ENCODE measurements at regions not wholly inside any gene's neighbourhood (a gene's known extent, or its start where the extent isn't known, plus 50 kb on each side); places are given as distances from the start of the nearest gene placed in this dataset.

DNA sequence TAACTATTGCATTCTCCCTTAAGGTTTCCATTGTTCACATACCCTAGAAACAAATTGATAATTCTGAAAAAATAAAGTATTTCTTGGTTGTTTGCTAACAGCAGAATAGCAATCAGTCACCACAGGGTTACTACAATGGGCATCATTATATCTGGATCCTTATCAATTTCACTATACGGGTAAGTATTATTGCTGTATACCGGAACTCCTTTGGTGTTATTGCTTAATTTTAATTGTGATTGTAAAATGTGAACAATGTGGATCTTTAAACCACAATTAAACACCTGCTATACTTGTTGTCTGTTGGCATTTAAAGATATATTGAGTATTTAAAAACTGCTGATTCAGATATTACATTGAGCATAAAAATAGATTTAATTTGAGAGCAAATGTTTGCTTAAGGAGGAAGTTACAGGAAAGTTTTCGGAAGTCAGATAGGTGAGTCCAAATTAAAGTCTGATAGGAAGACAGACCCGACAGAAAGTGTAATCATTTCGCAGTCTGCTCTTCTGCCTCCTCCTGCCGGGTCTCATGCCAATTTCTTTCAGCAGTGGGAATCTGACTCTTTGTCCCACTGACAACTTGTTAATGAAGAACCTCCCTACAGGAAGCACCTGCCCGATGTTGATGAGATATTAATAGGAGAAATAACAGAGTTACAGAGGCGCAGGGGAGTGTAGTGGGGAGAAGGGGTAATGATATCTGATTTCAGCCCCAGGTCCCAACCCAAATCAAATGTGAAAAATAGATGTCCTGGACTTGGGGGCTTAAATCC, 169.7 kb upstream of the TBC1D5 start (continued):
- TF ChIP-seq FOSL1 (IDR thresholded peaks at IDR 0.05; ENCODE audit: insufficient read depth, low read depth, low read length): no peak
- no peak for TF ChIP-seq POLR2A (IDR thresholded peaks at IDR 0.05; ENCODE audit: control extremely low read depth in 1 of 2, low read depth in 2 of 2, low read length in 2 of 2)

All from H1 (cell line).